ENCODE measurements at regions not wholly inside any gene's neighbourhood (a gene's known extent, or its start where the extent isn't known, plus 50 kb on each side); places are given as distances from the start of the nearest gene placed in this dataset.

DNA sequence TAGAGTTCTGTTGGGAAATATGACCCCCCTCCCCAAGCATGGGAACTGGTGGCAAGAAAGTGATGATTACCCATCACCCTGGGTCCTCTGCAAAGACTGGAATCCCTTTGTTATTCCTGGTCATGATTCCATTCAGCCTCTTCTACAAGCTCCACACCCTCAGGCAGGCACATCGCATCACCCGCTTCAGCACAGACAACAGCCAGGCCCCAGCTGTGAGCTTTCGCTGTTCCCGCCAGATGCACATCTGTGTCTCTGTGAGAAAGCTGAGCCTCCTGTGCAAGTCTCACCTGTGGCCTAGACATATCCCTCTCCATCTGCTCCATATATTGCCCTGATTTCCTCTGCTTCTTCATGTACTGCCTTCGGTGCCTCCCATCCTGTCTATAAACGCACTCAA is 368.0 kb upstream of the RAB6C start:
- in situ Hi-C loops (cut with MboI; ENCODE audit: low sequenced_read_pairs) = no loop called here

DNA sequence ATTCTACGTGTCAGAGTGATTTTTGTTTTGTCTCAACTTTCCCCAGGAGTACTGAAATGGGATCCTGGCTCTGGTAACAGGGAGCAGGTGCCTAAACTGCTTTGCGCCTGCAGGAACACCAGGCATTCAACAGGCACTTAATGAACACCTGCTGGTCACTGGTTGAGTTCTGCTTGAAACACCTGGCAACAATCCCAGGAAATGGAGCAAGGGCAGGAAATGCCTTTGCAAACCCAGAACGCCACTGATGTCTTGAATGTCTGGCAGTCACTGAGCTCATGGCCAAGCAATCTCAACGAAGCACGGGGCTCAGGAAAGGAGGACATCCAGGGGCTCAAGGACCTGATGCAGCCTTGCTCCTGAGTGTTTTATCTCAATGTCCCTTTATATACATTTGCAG is 360.0 kb upstream of the RAB6C start:
- in situ Hi-C loops (cut with MboI; ENCODE audit: low sequenced_read_pairs) = no loop called here

DNA sequence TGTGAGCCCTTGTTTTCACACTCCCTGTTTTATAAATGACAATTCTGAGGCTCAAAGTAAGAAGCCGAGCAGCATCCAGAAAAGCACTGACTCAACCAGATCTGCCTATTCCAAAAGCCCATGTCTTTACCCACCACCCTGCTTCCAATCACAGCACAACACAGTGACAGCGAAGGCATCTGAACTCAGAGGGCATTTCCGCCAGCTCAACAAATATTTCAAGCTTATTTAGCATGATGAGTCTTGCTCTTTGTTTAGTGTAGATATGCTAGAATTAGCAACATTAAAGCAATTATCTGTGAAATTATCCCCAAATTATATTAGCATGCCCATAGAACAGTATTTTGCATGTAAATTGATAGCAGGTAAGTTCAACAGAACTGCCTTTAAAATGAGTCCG is 359.1 kb upstream of the RAB6C start:
- in situ Hi-C loops (cut with MboI; ENCODE audit: low sequenced_read_pairs) = no loop called here

DNA sequence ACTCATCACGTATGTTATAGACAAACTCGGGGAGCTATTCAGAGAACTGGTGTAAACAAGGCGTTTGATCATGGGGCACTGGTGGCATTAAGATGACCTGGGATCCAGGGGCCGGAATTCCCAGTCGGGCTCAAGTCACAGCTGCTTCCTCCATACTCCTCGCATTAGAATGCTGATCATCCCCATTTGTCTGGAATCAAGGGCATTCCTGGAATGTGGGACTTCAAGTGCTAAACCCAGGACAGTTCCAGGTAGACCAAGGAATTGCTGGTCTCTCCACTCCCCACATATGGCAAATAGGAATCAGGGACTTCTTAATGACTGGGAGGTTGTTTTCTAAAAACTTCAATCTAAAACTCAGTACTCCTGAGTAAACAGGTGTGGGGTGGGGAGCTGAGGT is 355.7 kb upstream of the RAB6C start:
- in situ Hi-C loops (cut with MboI; ENCODE audit: low sequenced_read_pairs) = no loop called here

DNA sequence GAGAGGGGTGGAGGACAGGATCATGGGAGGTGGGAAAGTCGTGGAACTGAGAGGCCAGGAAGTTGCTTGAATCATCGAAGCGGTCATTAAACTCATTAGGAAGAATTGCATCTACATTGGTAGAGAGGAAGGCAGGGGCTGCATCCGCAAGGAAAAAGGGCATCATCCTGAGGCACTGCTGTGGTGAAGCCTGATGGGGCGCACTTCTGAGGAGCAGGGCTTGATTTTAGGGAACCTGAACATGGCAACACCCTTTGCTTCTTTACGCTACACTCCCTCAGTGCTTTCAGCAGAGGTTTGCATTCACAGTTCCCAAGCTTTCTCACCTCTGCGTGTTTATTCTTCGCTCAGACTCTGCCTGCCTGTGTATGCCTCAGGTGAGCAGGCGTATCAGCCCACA is 352.0 kb upstream of the RAB6C start:
- in situ Hi-C loops (cut with MboI; ENCODE audit: low sequenced_read_pairs) = no loop called here

DNA sequence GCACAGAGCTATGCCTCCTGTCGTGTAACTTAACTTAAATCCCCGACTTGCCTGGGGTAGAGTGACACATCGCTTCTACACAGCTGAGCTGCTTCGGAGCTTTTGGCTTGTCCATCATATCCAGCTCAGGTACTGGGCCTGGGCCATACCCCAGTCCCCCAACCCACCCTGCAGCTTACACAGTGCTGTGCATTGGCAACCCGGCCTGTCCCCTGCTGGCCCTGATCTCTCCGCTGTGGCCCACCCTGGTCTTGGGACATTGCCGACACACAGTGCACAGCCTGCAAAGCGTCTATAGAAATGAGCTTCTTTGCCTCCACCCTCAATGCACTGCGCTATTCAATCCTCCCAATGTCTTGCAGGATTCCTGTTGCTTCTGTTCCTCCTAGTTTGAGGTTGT is 342.8 kb upstream of the RAB6C start:
- in situ Hi-C loops (cut with MboI; ENCODE audit: low sequenced_read_pairs) = no loop called here

DNA sequence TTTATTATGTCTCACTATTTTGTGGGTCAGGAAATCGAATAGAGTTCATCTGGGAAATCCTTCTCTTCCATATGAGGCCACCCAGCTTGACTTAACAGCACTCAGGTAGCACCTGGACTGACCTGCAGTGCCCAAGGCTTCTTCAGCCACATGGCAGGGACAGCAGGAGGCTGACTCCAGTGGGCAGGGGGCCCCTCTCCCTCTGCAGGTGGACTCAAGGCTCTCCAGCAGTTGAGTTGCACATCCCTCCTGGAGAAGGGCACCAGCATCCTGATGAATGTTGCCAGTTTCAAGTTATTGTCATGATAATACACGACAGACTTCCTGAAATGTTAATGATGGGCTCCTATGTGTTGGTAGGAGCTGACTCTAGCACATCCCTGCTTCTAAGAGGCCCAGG is 338.1 kb upstream of the RAB6C start:
- in situ Hi-C loops (cut with MboI; ENCODE audit: low sequenced_read_pairs) = no loop called here

DNA sequence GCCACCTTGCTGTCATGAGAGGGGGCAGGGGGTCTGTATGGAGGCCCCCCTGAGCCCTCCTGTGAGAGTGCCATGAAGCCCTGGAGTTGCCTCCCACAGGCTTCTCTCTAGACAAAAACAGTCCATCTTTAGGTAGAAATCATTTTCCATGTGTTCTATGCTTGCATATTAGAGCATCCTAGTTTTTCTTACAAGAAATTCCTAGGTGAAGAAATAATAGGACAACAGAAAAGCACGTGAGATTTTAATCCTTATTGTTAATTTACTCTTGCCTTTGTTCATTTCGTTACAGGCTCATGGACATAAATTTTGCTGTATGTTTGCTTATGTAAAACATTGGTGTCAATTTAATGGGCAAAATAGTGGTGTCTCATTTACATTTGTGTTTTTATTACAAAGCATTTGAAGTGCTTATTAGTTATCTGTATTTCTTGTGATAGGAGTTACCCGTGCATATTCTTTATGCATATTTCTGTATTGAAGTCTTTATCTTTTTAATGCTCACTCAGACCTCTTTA is 336.9 kb upstream of the RAB6C start:
- in situ Hi-C loops (cut with MboI; ENCODE audit: low sequenced_read_pairs) = no loop called here

DNA sequence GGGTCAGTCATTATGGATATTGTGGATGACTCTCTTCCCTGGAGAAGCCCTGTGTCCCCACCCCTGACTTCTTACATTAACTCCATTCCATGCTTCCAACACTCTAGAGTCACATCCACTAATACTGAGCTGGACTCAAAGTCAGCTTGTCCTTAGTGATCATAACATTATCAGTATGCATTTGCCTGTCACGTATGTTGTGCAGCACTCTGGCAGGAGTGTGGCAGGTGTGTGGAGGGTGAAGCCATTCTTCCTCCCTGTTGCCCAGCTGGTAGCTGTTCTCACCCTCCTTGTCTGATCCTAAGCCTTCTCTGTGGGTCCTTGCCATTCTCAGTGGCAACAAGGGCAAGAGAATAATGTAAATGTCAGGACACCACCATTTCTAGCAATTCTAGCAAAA is 334.1 kb upstream of the RAB6C start:
- in situ Hi-C loops (cut with MboI; ENCODE audit: low sequenced_read_pairs) = no loop called here

DNA sequence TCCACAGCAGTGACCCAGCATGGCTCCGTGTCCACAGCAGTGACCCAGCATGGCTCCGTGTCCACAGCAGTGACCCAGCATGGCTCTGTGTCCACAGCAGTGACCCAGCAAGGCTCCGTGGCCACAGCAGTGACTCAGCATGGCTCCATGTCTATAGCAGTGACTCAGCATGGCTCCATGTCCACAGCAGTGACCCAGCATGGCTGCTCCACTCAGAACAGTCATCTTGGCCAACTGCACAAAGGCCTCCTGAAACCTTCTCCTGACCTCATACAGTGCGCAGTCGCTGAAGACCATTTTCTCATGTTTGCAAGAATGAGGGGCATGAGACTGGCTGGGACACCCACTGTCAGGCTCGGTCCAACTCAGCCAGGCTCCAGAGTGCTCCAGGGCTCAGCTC is 333.4 kb upstream of the RAB6C start:
- in situ Hi-C loops (cut with MboI; ENCODE audit: low sequenced_read_pairs) = no loop called here

DNA sequence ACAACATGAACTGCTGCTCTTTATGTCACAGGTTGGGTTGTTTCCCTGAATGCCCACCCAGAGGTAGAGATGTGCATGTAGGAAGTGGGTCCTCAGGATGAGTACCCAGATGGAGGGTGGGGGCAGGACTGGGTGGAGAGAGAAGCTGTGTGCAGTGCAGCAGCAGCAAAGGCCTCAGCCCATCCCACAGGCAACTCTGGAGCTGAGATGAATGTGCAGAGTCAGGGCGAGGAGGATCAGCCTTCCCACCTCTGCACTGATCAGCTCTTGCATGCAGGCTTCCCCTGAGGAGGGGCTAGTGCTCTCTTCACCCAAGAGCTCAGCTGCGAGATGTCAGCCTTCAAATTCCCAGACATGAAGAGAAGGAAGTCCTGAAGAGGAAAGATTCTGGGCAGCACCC is 326.2 kb upstream of the RAB6C start:
- in situ Hi-C loops (cut with MboI; ENCODE audit: low sequenced_read_pairs) = no loop called here

DNA sequence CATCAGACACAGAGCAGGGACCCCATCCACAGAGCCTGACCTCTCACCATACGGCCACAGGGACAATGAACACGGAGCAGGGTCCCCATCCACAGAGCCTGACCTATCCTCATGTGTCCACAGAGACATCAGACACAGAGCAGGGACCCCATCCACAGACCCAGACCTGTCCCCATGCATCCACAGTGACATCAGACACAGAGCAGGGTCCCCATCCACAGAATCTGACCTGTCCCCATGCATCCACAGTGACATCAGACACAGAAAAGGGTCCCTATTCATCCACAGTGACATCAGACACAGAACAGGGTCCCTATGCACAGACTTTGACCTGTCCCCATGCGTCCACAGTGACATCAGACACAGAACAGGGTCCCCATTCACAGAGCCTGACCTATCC is 325.1 kb upstream of the RAB6C start:
- in situ Hi-C loops (cut with MboI; ENCODE audit: low sequenced_read_pairs) = no loop called here

DNA sequence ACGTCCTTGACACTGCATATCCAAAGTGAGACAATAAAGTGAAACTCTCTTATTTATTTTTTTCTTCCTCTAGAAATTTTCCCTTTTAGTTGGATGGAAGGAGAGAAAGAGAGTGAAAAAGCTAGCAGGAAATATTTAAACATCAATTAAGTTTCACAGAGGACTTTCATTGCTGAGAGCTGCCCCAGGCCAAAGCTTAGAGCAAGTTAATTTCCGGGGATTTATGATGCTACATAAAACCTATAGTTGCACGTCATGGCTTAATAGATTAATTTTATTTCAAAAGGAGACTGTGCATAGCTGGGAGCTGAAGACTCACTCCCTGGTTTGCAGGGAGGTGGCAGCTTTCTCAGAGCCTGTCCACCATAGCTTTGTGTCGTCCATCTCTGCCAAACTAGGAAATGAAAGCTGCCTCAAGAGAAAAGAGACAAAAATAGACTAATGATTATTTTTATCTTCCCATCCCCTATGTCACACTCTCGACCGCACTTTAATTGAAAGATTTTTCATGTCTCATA is 323.3 kb upstream of the RAB6C start:
- in situ Hi-C loops (cut with MboI; ENCODE audit: low sequenced_read_pairs) = no loop called here

DNA sequence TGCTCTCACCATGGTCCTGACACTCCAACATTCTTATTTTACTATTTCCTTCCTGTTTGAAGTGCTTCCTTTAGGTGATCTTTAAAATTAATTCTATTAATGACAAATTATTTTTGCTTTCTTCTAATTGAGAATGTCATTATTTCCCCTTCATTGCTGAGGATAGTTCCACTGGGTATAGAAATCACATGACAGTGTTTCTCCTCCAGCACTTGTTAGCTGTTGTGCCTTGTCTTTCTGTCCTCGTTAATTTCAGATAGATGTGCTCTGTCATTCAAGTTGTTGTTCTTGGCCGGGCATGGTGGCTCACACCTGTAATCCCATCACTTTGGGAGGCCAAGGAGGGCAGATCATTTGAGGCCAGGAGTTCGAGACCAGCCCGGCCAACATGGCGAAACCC is 321.0 kb upstream of the RAB6C start:
- in situ Hi-C loops (cut with MboI; ENCODE audit: low sequenced_read_pairs) = no loop called here

DNA sequence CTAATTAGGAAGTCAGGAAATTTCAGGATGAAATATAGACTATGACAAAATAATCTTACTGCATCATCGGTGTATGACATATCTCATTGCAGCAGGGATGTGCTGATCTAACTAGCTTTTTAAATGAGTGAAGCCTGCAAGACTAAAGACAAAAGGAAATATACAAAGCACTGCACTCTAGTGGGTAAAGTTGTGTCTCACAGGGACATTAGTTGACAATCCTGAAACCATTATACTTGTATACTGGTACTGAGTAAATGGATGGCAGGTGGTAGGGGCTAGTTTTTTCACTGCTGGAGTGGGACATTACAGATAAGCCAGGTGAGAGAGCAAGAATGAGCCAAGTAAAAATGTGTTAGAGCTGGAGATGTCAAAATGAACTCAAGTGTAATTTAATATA is 317.5 kb upstream of the RAB6C start:
- in situ Hi-C loops (cut with MboI; ENCODE audit: low sequenced_read_pairs) = no loop called here

DNA sequence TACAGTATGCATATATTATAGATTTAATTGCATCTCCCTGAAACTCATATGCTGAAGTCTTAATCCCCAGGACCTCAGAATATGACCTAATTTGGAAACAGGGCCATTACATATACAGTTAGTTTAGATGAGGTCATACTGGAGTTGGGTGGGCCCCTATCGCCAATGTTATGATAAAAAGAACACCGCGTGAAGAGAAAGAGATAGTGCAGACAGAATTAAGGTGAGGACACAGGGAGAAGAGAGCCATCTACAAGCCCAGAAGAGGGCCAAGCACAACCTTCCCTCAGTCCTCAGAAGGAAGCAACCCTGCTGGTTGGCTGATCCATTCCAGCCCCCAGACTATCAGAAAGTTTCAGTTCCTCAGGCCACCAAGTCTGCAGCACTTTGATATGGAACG is 311.9 kb upstream of the RAB6C start:
- in situ Hi-C loops (cut with MboI; ENCODE audit: low sequenced_read_pairs) = no loop called here

DNA sequence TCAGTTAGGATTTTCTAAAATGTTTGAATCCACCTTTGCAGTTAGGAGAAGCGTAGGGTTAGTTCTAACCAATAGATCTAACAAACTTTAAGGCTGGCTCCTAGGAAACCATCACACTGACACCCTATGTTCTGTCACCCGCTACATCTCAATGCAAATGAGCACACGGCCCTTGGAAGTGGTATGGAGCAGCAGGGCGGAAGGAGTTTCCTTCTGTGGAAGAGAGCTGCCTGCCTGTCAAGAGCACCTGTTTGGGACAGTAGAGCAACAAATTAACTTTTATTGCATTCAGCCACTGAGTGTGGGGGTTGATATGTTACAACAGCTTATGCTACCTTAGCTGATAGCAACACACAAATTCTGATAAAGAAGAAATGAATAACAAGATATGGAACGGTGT is 306.9 kb upstream of the RAB6C start:
- in situ Hi-C loops (cut with MboI; ENCODE audit: low sequenced_read_pairs) = no loop called here

DNA sequence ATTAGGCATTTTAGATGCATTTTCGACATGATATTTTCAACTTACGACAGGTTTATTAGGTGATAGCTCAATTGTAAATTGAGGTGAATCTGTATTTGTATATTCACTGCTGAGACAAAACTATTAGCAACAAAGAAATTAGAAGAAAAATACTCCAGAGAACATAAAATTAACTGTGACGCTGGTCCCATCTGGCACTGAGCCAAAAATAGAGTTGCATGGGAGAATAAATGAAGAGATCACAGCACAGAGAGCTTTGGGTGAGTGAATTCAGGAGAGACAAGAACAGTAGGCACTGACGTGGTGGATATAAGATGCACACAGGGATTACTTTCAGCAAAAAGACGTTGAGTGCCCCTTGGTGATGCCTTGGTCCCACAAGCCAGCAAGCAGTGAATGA is 306.2 kb upstream of the RAB6C start:
- in situ Hi-C loops (cut with MboI; ENCODE audit: low sequenced_read_pairs) = no loop called here

DNA sequence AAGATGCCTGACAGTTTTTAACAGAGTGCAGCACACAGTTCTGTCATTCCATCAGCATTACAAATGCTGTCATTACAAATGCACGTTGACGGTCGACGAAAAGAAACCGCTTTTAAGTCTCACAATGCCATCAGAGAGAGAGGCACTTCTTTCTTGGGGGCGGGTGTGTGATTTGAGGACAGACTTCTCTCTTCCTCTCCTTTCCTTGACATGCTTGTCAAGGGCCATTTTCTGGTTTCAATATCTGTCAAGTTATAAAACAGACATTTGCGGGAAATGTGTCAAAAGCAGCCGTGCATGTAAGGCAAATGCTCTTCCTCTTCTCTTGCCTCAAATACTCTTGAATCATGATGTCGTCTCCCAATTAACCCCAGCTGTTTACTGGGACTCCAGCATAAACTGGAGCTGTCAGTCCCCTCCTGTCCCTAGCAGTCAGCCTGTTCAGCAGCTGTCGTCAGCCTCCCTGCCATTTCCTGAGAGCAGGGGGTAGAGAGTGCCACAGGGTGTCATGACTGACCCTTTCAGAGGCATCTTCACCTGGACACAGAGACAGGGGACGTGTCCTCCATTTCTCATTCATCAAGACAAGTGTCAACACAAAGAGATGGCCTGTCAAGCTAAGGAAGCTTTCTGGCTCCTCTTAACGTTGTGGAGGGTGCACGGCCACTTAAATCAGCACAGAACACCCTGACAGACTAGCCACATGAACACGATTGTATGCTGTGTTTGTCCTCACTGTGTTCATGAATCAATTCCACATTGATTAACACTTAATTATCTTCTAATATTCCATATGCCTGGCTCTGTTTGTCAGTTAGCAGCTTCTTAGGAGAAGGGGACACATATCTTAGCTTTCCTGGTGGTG is 305.4 kb upstream of the RAB6C start:
- in situ Hi-C loops (cut with MboI; ENCODE audit: low sequenced_read_pairs) = no loop called here

DNA sequence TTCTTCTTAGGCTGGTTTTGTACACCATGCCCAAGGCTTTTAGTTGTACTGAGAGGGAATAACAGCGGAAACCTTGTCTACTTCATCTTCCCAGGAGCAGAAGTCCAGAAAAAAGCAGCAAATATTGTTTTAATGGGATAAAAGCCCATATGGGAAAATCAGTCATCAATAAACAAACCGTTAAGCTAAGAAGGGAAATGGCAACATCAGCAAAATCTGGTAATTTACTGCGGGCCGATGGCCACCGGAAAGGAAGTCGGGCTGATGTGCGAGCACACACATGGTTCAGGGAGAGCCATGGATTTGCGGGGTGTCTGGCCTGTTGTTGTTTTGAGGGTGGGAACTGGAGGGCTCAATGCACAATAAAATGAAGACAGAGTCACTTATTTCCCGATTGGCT is 300.7 kb upstream of the RAB6C start:
- in situ Hi-C loops (cut with MboI; ENCODE audit: low sequenced_read_pairs) = no loop called here

DNA sequence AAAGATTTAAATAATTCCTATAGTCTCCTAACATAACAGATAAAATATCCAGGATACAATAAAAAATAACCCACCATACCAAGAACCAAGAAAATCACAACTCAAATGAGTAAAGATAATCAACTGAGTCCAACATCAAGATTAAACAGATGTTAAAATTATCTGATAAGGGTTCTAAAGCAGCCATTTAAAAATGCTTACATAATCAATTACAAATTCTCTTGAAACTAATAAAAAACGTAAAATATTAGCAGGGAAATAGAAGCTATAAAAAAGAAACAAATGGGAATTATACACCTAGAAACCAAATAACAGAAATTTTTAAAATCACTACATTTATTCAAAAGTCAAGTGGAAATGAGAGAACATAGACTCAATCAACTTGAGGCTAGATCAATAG is 297.7 kb upstream of the RAB6C start:
- in situ Hi-C loops (cut with MboI; ENCODE audit: low sequenced_read_pairs) = no loop called here

DNA sequence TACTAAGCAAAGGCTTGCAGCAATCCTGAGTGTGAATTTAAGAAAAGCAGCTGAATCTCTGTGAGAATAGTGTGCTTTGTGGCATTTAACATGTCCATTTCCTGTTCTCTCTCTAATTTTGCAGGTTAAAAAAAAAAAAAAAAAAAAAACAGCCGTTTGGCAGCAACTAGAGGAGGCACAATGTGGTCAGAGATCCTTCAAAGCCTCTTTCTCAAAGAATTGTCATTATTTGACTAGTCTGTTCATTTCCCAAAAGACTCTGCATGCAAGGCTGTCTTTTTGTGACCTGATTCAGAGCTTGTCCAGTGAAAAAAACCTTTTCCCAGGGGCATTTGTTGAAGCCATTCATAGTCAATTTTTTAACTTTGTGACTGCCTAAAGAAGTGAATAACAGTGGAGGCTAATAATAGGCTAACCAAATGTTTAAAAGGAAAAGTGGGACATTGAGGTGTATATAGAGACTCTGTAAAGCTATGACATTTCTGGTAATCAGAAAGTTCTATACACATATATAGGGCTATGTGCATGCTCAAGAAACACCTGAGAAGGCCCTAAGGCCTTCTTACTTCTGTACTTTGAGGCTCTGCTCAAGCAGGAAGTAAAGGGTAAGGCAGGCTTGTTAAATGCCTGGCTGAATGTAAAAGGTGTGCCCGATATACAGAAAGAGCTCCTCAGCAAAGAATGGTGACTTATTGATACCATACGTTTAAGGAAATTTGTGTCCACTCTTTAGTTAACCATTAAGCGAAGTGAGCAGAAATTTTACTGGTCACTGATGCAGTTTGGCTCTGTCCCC is 289.6 kb upstream of the RAB6C start:
- in situ Hi-C loops (cut with MboI; ENCODE audit: low sequenced_read_pairs) = no loop called here

All from HL-60/S4 treated with retinoic acid at 250 ng/mL for 4 days and 3 days (cell line).